ENCODE measurements at regions not wholly inside any gene's neighbourhood (a gene's known extent, or its start where the extent isn't known, plus 50 kb on each side); places are given as distances from the start of the nearest gene placed in this dataset.
"Not testable (repeated sequence)": the region's sequence is repeated elsewhere in the genome, so short reads cannot be mapped to it uniquely, and the experiment has no call there.

DNA sequence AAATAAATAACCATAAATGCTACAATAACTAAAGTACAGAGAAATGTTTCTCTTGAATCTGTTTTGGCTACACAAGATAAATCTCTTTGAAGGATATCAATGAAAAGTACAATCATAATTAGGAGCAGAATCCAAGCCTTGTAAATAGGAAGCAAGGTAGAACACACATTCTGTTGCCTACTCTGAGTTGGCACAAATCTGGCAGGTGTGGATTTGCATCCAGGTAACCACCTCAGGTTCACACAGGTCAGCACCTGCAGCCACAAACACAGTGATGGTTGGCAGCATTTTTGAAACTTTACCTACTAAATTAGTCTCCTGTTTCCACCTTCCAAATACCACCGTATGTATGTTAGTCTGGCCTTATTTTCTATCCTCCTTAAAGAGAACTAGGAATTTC lies 105.3 kb upstream of the PIK3R1 start:
- Histone ChIP-seq H3K9ac (ENCODE audit: low read depth, low read length, poor library complexity) (no peak overlapping the region), H3K4me1 (ENCODE audit: control insufficient read depth in 2 of 2, insufficient read depth in 1 of 2, low read depth in 1 of 2, low read length in 2 of 2) (peaks cover 2% of the 10 kb centered on the region in 2 donors), H2BK12ac (ENCODE audit: low read length) (no peak overlapping the region), H3K4ac (ENCODE audit: low read length) (no peak overlapping the region), H3K36me3 (replicated peaks in 1 of 2; ENCODE audit: control insufficient read depth in 2 of 2, insufficient read depth in 2 of 2, low read length in 2 of 2) (no peaks in the 10 kb centered on the region), H2BK120ac (ENCODE audit: low read depth, low read length) (no peak overlapping the region), H3K9me3 (replicated peaks in 1 of 2; ENCODE audit: control insufficient read depth in 2 of 2, insufficient read depth in 1 of 2, low read depth in 1 of 2, low read length in 2 of 2) (peaks cover 0 to 7% of the 10 kb centered on the region in 2 donors), H4K91ac (ENCODE audit: low read depth, low read length, poor library complexity) (no peak overlapping the region), H3K27ac (replicated peaks; ENCODE audit: low read length) (no peak overlapping the region), H3K4me3 (ENCODE audit: low read length in 2 of 2) (no peak overlapping the region), H3K27me3 (ENCODE audit: control insufficient read depth in 3 of 3, insufficient read depth in 3 of 3, low read depth in 1 of 3, low read length in 3 of 3) (no peaks in the 10 kb centered on the region), H2BK15ac (ENCODE audit: low read length) (no peak overlapping the region), H3K23ac (ENCODE audit: low read depth, low read length, poor library complexity) (no peak overlapping the region), H3K18ac (ENCODE audit: low read length) (no peak overlapping the region), H4K8ac (ENCODE audit: low read depth, low read length) (no peak overlapping the region), H3K79me1 (ENCODE audit: low read depth, low read length) (no peaks in the 10 kb centered on the region), H2AFZ (ENCODE audit: low read length) (no peak overlapping the region), H2BK5ac (ENCODE audit: low read length) (no peak overlapping the region), H3K14ac (ENCODE audit: low read length) (no peak overlapping the region), H3K4me2 (ENCODE audit: insufficient read depth, low read length, poor library complexity, severe bottlenecking) (no peak overlapping the region), H2AK5ac (ENCODE audit: low read depth, low read length) (no peak overlapping the region)
- no CpG with 5 or more reads among the region's 1 CpG for WGBS, 2 donors (ENCODE audit: extremely low coverage in 2 of 2, insufficient read length in 2 of 2, insufficient replicate concordance in 1 of 2)
- DNase-seq (ENCODE audit: low spot score): no peak

GRCh38 chr5:68104217-68104616 lies 111.3 kb upstream of the PIK3R1 start:
- not testable (repeated sequence) for H3K4me1 ChIP-seq (ENCODE audit: control insufficient read depth in 2 of 2, insufficient read depth in 1 of 2, low read depth in 1 of 2, low read length in 2 of 2); H3K79me1 ChIP-seq (ENCODE audit: low read depth, low read length); H2BK12ac ChIP-seq (ENCODE audit: low read length); H4K91ac ChIP-seq (ENCODE audit: low read depth, low read length, poor library complexity); H2AK5ac ChIP-seq (ENCODE audit: low read depth, low read length); H3K9me3 ChIP-seq (replicated peaks in 1 of 2; ENCODE audit: control insufficient read depth in 2 of 2, insufficient read depth in 1 of 2, low read depth in 1 of 2, low read length in 2 of 2); H4K8ac ChIP-seq (ENCODE audit: low read depth, low read length); H3K9ac ChIP-seq (ENCODE audit: low read depth, low read length, poor library complexity); H2BK5ac ChIP-seq (ENCODE audit: low read length); H3K14ac ChIP-seq (ENCODE audit: low read length); H2BK15ac ChIP-seq (ENCODE audit: low read length); H3K4ac ChIP-seq (ENCODE audit: low read length); H3K4me3 ChIP-seq (ENCODE audit: low read length in 2 of 2); H2BK120ac ChIP-seq (ENCODE audit: low read depth, low read length); H2AFZ ChIP-seq (ENCODE audit: low read length); H3K36me3 ChIP-seq (replicated peaks in 1 of 2; ENCODE audit: control insufficient read depth in 2 of 2, insufficient read depth in 2 of 2, low read length in 2 of 2); H3K4me2 ChIP-seq (ENCODE audit: insufficient read depth, low read length, poor library complexity, severe bottlenecking); H3K27ac ChIP-seq (replicated peaks; ENCODE audit: low read length); H3K18ac ChIP-seq (ENCODE audit: low read length); H3K23ac ChIP-seq (ENCODE audit: low read depth, low read length, poor library complexity); DNase-seq (ENCODE audit: low spot score); H3K27me3 ChIP-seq (ENCODE audit: control insufficient read depth in 3 of 3, insufficient read depth in 3 of 3, low read depth in 1 of 3, low read length in 3 of 3)
- WGBS, 2 donors (ENCODE audit: extremely low coverage in 2 of 2, insufficient read length in 2 of 2, insufficient replicate concordance in 1 of 2): no CpG with 5 or more reads among the region's 2 CpGs

DNA sequence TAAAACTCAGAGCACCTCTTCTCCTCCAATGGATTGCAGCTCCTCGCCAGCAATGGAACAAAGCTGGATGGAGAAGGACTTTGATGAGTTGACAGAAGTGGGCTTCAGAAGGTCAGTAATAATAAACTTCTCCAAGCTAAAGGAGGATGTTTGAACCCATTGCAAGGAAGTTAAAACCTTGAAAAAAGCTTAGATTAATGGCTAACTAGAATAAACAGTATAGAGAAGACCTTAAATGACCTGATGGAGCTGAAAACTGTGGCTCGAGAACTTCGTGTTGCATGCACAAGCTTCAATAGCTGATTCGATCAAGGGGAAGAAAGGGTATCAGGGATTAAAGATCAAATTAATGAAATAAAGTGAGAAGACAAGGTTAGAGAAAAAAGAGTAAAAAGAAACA lies 112.3 kb upstream of the PIK3R1 start:
- H3K14ac ChIP-seq (ENCODE audit: low read length); H2BK5ac ChIP-seq (ENCODE audit: low read length); H3K4me3 ChIP-seq (ENCODE audit: low read length in 2 of 2); H3K4me1 ChIP-seq (ENCODE audit: control insufficient read depth in 2 of 2, insufficient read depth in 1 of 2, low read depth in 1 of 2, low read length in 2 of 2); H4K91ac ChIP-seq (ENCODE audit: low read depth, low read length, poor library complexity); H2AFZ ChIP-seq (ENCODE audit: low read length); H2BK12ac ChIP-seq (ENCODE audit: low read length); H3K9ac ChIP-seq (ENCODE audit: low read depth, low read length, poor library complexity); H3K4me2 ChIP-seq (ENCODE audit: insufficient read depth, low read length, poor library complexity, severe bottlenecking); H3K23ac ChIP-seq (ENCODE audit: low read depth, low read length, poor library complexity); H2BK120ac ChIP-seq (ENCODE audit: low read depth, low read length); H3K79me1 ChIP-seq (ENCODE audit: low read depth, low read length); H3K18ac ChIP-seq (ENCODE audit: low read length); H3K4ac ChIP-seq (ENCODE audit: low read length); DNase-seq (ENCODE audit: low spot score); H3K9me3 ChIP-seq (replicated peaks in 1 of 2; ENCODE audit: control insufficient read depth in 2 of 2, insufficient read depth in 1 of 2, low read depth in 1 of 2, low read length in 2 of 2); H3K27ac ChIP-seq (replicated peaks; ENCODE audit: low read length); H3K27me3 ChIP-seq (ENCODE audit: control insufficient read depth in 3 of 3, insufficient read depth in 3 of 3, low read depth in 1 of 3, low read length in 3 of 3); H3K36me3 ChIP-seq (replicated peaks in 1 of 2; ENCODE audit: control insufficient read depth in 2 of 2, insufficient read depth in 2 of 2, low read length in 2 of 2); H4K8ac ChIP-seq (ENCODE audit: low read depth, low read length); H2BK15ac ChIP-seq (ENCODE audit: low read length); H2AK5ac ChIP-seq (ENCODE audit: low read depth, low read length): not testable (repeated sequence)
- WGBS, 2 donors (ENCODE audit: extremely low coverage in 2 of 2, insufficient read length in 2 of 2, insufficient replicate concordance in 1 of 2): no CpG with 5 or more reads among the region's 4 CpGs

DNA sequence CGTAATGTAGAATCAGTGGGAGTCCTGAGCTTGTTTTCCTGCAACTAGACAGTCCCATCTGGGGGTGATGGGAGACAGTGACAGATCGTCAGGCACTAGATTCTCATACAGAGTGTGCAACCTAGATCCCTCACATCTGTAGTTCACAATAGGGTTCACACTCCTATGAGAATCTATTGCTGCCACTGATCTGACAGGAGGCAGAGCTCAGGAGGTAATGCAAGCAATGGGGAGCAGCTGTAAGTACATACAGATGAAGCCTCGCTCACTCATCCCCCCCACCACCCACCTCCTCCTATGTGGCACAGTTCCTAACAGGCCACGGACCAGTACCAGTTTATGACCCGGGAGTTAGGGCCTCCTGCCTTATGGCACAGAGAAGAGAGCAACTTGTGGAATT lies 116.2 kb upstream of the PIK3R1 start:
- Histone ChIP-seq H2BK12ac (ENCODE audit: low read length) (no peak overlapping the region), H3K4me1 (ENCODE audit: control insufficient read depth in 2 of 2, insufficient read depth in 1 of 2, low read depth in 1 of 2, low read length in 2 of 2) (no peaks in the 10 kb centered on the region), H2BK5ac (ENCODE audit: low read length) (no peak overlapping the region), H3K27me3 (ENCODE audit: control insufficient read depth in 3 of 3, insufficient read depth in 3 of 3, low read depth in 1 of 3, low read length in 3 of 3) (peaks cover 0 to 2% (median 0%) of the 10 kb centered on the region in 3 experiments), H4K8ac (ENCODE audit: low read depth, low read length) (no peak overlapping the region), H3K9me3 (replicated peaks in 1 of 2; ENCODE audit: control insufficient read depth in 2 of 2, insufficient read depth in 1 of 2, low read depth in 1 of 2, low read length in 2 of 2) (no peaks in the 10 kb centered on the region), H3K4me2 (ENCODE audit: insufficient read depth, low read length, poor library complexity, severe bottlenecking) (no peak overlapping the region), H3K14ac (ENCODE audit: low read length) (no peak overlapping the region), H3K18ac (ENCODE audit: low read length) (no peak overlapping the region), H3K4ac (ENCODE audit: low read length) (no peak overlapping the region), H3K79me1 (ENCODE audit: low read depth, low read length) (no peaks in the 10 kb centered on the region), H2BK15ac (ENCODE audit: low read length) (no peak overlapping the region), H2BK120ac (ENCODE audit: low read depth, low read length) (no peak overlapping the region), H3K36me3 (replicated peaks in 1 of 2; ENCODE audit: control insufficient read depth in 2 of 2, insufficient read depth in 2 of 2, low read length in 2 of 2) (no peaks in the 10 kb centered on the region), H4K91ac (ENCODE audit: low read depth, low read length, poor library complexity) (no peak overlapping the region), H3K23ac (ENCODE audit: low read depth, low read length, poor library complexity) (no peak overlapping the region), H2AFZ (ENCODE audit: low read length) (no peak overlapping the region), H3K9ac (ENCODE audit: low read depth, low read length, poor library complexity) (no peak overlapping the region), H2AK5ac (ENCODE audit: low read depth, low read length) (no peak overlapping the region), H3K4me3 (ENCODE audit: low read length in 2 of 2) (no peak overlapping the region), H3K27ac (replicated peaks; ENCODE audit: low read length) (no peak overlapping the region)
- no CpG with 5 or more reads among the region's 5 CpGs for WGBS, 2 donors (ENCODE audit: extremely low coverage in 2 of 2, insufficient read length in 2 of 2, insufficient replicate concordance in 1 of 2)
- no peak for DNase-seq (ENCODE audit: low spot score)
